ENCODE measurements at regions not wholly inside any gene's neighbourhood (a gene's known extent, or its start where the extent isn't known, plus 50 kb on each side); places are given as distances from the start of the nearest gene placed in this dataset.

- Histone ChIP-seq H3K27ac (ENCODE audit: low read depth, low read length, poor library complexity, severe bottlenecking) (no peak overlapping the region), H3K27me3 (replicated peaks; ENCODE audit: insufficient read depth, low read depth, low read length, poor library complexity) (no peaks in the 10 kb centered on the region), H3K4me3 (ENCODE audit: low read depth, low read length, poor library complexity, severe bottlenecking) (no peak overlapping the region), H3K4me1 (ENCODE audit: insufficient read depth, low read length, poor library complexity, severe bottlenecking) (peaks cover 18% of the 10 kb centered on the region), H3K9me3 (ENCODE audit: low read depth, low read length, poor library complexity, severe bottlenecking) (no peaks in the 10 kb centered on the region), H3K36me3 (ENCODE audit: insufficient read depth, low read length, poor library complexity, severe bottlenecking) (no peaks in the 10 kb centered on the region)
- BruUV-seq (replicated peaks): no TSS peak
- no peak for TF ChIP-seq EZH2 (IDR thresholded peaks at IDR 0.05; ENCODE audit: borderline replicate concordance, low read depth, low read length, poor library complexity, severe bottlenecking)
- no peak for TF ChIP-seq CTCF (conservative IDR thresholded peaks at IDR 0.05; ENCODE audit: low read depth, low read length)
- POLR2A ChIA-PET (ENCODE audit: low non-redundant PET): no interaction called here
- peak; percentile 79 for DNase-seq (ENCODE audit: low spot score)
- intact Hi-C loops (cut with micrococcal nuclease; ENCODE audit: unreplicated experiment): no loop called here
- CTCF ChIA-PET: no interaction called here
Measured at GRCh38 chr5:51286046-51286445, 97.2 kb upstream of the ISL1 start.

GRCh38 chr5:51302343-51302742, 80.9 kb upstream of the ISL1 start:
- H3K36me3 ChIP-seq (ENCODE audit: insufficient read depth, low read length, poor library complexity, severe bottlenecking): no peaks in the 10 kb centered on the region

GRCh38 chr5:51326844-51327243, 56.4 kb upstream of the ISL1 start:
- no peaks in the 10 kb centered on the region for H3K27me3 ChIP-seq (replicated peaks; ENCODE audit: insufficient read depth, low read depth, low read length, poor library complexity)
- no peak for TF ChIP-seq EZH2 (IDR thresholded peaks at IDR 0.05; ENCODE audit: borderline replicate concordance, low read depth, low read length, poor library complexity, severe bottlenecking)
- no peak for TF ChIP-seq CTCF (conservative IDR thresholded peaks at IDR 0.05; ENCODE audit: low read depth, low read length)
- H3K36me3 ChIP-seq (ENCODE audit: insufficient read depth, low read length, poor library complexity, severe bottlenecking): no peaks in the 10 kb centered on the region
- intact Hi-C loops (cut with micrococcal nuclease; ENCODE audit: unreplicated experiment): no loop called here
- H3K27ac ChIP-seq (ENCODE audit: low read depth, low read length, poor library complexity, severe bottlenecking): no peak overlapping the region
- ChIA-PET CTCF (no interaction called here), POLR2A (ENCODE audit: low non-redundant PET) (no interaction called here)
- DNase-seq (ENCODE audit: low spot score): no peak
- H3K4me1 ChIP-seq (ENCODE audit: insufficient read depth, low read length, poor library complexity, severe bottlenecking): no peaks in the 10 kb centered on the region
- no TSS peak for BruUV-seq (replicated peaks)
- H3K4me3 ChIP-seq (ENCODE audit: low read depth, low read length, poor library complexity, severe bottlenecking): no peak overlapping the region
- no peaks in the 10 kb centered on the region for H3K9me3 ChIP-seq (ENCODE audit: low read depth, low read length, poor library complexity, severe bottlenecking)

More at GRCh38 chr5:51302343-51302742, 80.9 kb upstream of the ISL1 start:
- intact Hi-C loops (cut with micrococcal nuclease; ENCODE audit: unreplicated experiment): no loop called here
- CTCF ChIA-PET: no interaction called here
- H3K9me3 ChIP-seq (ENCODE audit: low read depth, low read length, poor library complexity, severe bottlenecking): no peaks in the 10 kb centered on the region
- no peak for TF ChIP-seq CTCF (conservative IDR thresholded peaks at IDR 0.05; ENCODE audit: low read depth, low read length)
- no peak for TF ChIP-seq EZH2 (IDR thresholded peaks at IDR 0.05; ENCODE audit: borderline replicate concordance, low read depth, low read length, poor library complexity, severe bottlenecking)
- no peaks in the 10 kb centered on the region for H3K4me1 ChIP-seq (ENCODE audit: insufficient read depth, low read length, poor library complexity, severe bottlenecking)
- no TSS peak for BruUV-seq (replicated peaks)
- POLR2A ChIA-PET (ENCODE audit: low non-redundant PET): no interaction called here
- DNase-seq (ENCODE audit: low spot score): no peak
- no peak overlapping the region for H3K27ac ChIP-seq (ENCODE audit: low read depth, low read length, poor library complexity, severe bottlenecking)
- H3K4me3 ChIP-seq (ENCODE audit: low read depth, low read length, poor library complexity, severe bottlenecking): no peak overlapping the region
- H3K27me3 ChIP-seq (replicated peaks; ENCODE audit: insufficient read depth, low read depth, low read length, poor library complexity): no peaks in the 10 kb centered on the region
